ENCODE measurements at regions not wholly inside any gene's neighbourhood (a gene's known extent, or its start where the extent isn't known, plus 50 kb on each side); places are given as distances from the start of the nearest gene placed in this dataset.

DNA sequence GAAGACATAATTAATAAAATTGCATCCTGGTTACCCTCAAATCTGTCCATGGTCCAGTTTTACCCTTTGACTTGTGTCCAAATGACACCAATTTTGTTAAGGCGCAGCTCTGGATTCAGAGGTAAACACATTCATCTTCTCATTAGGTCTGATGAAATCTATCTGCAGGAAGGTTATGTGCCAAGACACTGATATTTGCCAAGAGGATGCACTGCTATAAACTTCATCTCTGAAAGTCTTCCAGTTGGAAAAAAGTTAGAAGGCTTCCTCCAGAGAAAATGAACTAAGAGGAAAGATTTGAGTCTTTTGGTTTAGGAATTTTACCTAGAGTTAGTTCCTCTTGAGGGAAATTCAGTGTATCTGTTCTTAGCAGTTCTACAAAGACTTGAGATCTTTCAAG lies 717.8 kb downstream of the DTWD2 start:
- POLR2A ChIA-PET: no interaction called here

More for the DNA sequence above, 717.8 kb downstream of the DTWD2 start:
- Histone ChIP-seq H3K27me3 (replicated peaks in 1 of 2; ENCODE audit: control insufficient read depth in 2 of 2, insufficient read depth in 2 of 2, low read length in 1 of 2) (no peaks in the 10 kb centered on the region), H3K36me3 (ENCODE audit: control insufficient read depth in 2 of 2, insufficient read depth in 2 of 2, low read length in 1 of 2) (no peaks in the 10 kb centered on the region), H3K9me3 (replicated peaks; ENCODE audit: control insufficient read depth, insufficient read depth, low read length) (no peaks in the 10 kb centered on the region), H3K4me1 (ENCODE audit: control insufficient read depth, insufficient read depth, low read length) (no peaks in the 10 kb centered on the region), H3K79me2 (ENCODE audit: control insufficient read depth, insufficient read depth, low read length) (no peaks in the 10 kb centered on the region), H4K20me1 (ENCODE audit: control insufficient read depth, insufficient read depth) (no peaks in the 10 kb centered on the region), H3K4me2 (ENCODE audit: control insufficient read depth, insufficient read depth) (no peak overlapping the region), H3K9ac (ENCODE audit: control insufficient read depth, insufficient read depth, low read length) (no peak overlapping the region), H3K4me3 (no peak overlapping the region), H3K27ac (ENCODE audit: control insufficient read depth, insufficient read depth) (no peak overlapping the region), H2AFZ (ENCODE audit: control insufficient read depth, low read depth, low read length) (no peak overlapping the region)
- DNase-seq (ENCODE audit: low read depth, low spot score) (no peak), FAIRE-seq (no peak), ATAC-seq (no peak)
- TF ChIP-seq, protein P1, sequence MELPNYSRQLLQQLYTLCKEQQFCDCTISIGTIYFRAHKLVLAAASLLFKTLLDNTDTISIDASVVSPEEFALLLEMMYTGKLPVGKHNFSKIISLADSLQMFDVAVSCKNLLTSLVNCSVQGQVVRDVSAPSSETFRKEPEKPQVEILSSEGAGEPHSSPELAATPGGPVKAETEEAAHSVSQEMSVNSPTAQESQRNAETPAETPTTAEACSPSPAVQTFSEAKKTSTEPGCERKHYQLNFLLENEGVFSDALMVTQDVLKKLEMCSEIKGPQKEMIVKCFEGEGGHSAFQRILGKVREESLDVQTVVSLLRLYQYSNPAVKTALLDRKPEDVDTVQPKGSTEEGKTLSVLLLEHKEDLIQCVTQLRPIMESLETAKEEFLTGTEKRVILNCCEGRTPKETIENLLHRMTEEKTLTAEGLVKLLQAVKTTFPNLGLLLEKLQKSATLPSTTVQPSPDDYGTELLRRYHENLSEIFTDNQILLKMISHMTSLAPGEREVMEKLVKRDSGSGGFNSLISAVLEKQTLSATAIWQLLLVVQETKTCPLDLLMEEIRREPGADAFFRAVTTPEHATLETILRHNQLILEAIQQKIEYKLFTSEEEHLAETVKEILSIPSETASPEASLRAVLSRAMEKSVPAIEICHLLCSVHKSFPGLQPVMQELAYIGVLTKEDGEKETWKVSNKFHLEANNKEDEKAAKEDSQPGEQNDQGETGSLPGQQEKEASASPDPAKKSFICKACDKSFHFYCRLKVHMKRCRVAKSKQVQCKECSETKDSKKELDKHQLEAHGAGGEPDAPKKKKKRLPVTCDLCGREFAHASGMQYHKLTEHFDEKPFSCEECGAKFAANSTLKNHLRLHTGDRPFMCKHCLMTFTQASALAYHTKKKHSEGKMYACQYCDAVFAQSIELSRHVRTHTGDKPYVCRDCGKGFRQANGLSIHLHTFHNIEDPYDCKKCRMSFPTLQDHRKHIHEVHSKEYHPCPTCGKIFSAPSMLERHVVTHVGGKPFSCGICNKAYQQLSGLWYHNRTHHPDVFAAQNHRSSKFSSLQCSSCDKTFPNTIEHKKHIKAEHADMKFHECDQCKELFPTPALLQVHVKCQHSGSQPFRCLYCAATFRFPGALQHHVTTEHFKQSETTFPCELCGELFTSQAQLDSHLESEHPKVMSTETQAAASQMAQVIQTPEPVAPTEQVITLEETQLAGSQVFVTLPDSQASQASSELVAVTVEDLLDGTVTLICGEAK (IDR thresholded peaks at IDR 0.05; ENCODE audit: borderline replicate concordance): no peak
- TF ChIP-seq, protein P2, sequence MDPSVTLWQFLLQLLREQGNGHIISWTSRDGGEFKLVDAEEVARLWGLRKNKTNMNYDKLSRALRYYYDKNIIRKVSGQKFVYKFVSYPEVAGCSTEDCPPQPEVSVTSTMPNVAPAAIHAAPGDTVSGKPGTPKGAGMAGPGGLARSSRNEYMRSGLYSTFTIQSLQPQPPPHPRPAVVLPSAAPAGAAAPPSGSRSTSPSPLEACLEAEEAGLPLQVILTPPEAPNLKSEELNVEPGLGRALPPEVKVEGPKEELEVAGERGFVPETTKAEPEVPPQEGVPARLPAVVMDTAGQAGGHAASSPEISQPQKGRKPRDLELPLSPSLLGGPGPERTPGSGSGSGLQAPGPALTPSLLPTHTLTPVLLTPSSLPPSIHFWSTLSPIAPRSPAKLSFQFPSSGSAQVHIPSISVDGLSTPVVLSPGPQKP (IDR thresholded peaks at IDR 0.05; ENCODE audit: low read depth, low read length): no peak
- no peak for TF ChIP-seq SP1 (IDR thresholded peaks at IDR 0.05; ENCODE audit: low read depth, low read length)
- TF ChIP-seq, protein P3, sequence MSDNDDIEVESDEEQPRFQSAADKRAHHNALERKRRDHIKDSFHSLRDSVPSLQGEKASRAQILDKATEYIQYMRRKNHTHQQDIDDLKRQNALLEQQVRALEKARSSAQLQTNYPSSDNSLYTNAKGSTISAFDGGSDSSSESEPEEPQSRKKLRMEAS (IDR thresholded peaks at IDR 0.05; ENCODE audit: low read depth, low read length): no peak
- TF ChIP-seq MYC (IDR thresholded peaks at IDR 0.05; ENCODE audit: insufficient read depth, insufficient read length, insufficient replicate concordance, low read length, severe bottlenecking): no peak
- no peak for TF ChIP-seq POLR2A (IDR thresholded peaks at IDR 0.05; ENCODE audit: low read depth, low read length)
- TF ChIP-seq, protein P4, sequence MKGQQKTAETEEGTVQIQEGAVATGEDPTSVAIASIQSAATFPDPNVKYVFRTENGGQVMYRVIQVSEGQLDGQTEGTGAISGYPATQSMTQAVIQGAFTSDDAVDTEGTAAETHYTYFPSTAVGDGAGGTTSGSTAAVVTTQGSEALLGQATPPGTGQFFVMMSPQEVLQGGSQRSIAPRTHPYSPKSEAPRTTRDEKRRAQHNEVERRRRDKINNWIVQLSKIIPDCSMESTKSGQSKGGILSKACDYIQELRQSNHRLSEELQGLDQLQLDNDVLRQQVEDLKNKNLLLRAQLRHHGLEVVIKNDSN (IDR thresholded peaks at IDR 0.05; ENCODE audit: borderline replicate concordance, extremely low read length, insufficient read depth, low read depth, low read length): no peak
- TF ChIP-seq BHLHE40 (IDR thresholded peaks at IDR 0.05; ENCODE audit: borderline replicate concordance in 1 of 2, low read depth in 2 of 2, low read length in 1 of 2): no peak
- TF ChIP-seq FOS (IDR thresholded peaks at IDR 0.05; ENCODE audit: borderline replicate concordance, extremely low read depth, insufficient read length): no peak
- TF ChIP-seq, protein P5, sequence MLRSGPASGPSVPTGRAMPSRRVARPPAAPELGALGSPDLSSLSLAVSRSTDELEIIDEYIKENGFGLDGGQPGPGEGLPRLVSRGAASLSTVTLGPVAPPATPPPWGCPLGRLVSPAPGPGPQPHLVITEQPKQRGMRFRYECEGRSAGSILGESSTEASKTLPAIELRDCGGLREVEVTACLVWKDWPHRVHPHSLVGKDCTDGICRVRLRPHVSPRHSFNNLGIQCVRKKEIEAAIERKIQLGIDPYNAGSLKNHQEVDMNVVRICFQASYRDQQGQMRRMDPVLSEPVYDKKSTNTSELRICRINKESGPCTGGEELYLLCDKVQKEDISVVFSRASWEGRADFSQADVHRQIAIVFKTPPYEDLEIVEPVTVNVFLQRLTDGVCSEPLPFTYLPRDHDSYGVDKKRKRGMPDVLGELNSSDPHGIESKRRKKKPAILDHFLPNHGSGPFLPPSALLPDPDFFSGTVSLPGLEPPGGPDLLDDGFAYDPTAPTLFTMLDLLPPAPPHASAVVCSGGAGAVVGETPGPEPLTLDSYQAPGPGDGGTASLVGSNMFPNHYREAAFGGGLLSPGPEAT (IDR thresholded peaks at IDR 0.05; ENCODE audit: low read depth): no peak
- intact Hi-C loops (cut with micrococcal nuclease; ENCODE audit: unreplicated experiment) (no loop called here), in situ Hi-C loops (cut with MboI) (no loop called here)
- WGBS (ENCODE audit: insufficient coverage, insufficient replicate concordance, low lambda C conversion rate, missing lambda C conversion rate): 47% methylated on average over 1 of the region's 1 CpG
- SMC1A ChIA-PET (ENCODE audit: uncharacterized antibody, unreplicated experiment): interaction anchor here (1.9 kb wide), 1 partner anchor 17 kb away, joined by 4 read pairs; no protein-coding TSS in a partner anchor
- BruUV-seq (replicated peaks): no TSS peak
- RAD21 ChIA-PET (ENCODE audit: unreplicated experiment): no interaction called here
- CTCF ChIA-PET: interaction anchor here (1.0 kb wide), 1 partner anchor 28 kb away, joined by 3 read pairs; no protein-coding TSS in a partner anchor

Data from GM12878 (cell line).